ENCODE measurements at regions not wholly inside any gene's neighbourhood (a gene's known extent, or its start where the extent isn't known, plus 50 kb on each side); places are given as distances from the start of the nearest gene placed in this dataset.

GRCh38 chr21:41559658-41560631, 52.0 kb upstream of the TMPRSS2 start:
- no peak for TF ChIP-seq POLR2A (IDR thresholded peaks at IDR 0.05)
- TF ChIP-seq CTCF (IDR thresholded peaks at IDR 0.05): no peak
- no peak for TF ChIP-seq POLR2AphosphoS5 (IDR thresholded peaks at IDR 0.05; ENCODE audit: insufficient read depth in 1 of 2, low read depth in 1 of 2)

All from vagina (tissue), 2 donors.